Muscle layer of colon (tissue), 2 donors: ENCODE measurements at regions not wholly inside any gene's neighbourhood (a gene's known extent, or its start where the extent isn't known, plus 50 kb on each side); places are given as distances from the start of the nearest gene placed in this dataset.
"Not testable (repeated sequence)": the region's sequence is repeated elsewhere in the genome, so short reads cannot be mapped to it uniquely, and the experiment has no call there.

Experiments used
- H3K27ac ChIP-seq: one replicate; pipeline ENCODE4 v1.7.0; 2013; ENCODE audit warnings: low read depth, mild to moderate bottlenecking, low read length, moderate library complexity
- H3K27me3 ChIP-seq, 2 donors: one replicate each; pipeline ENCODE4 v1.7.0; 2013; ENCODE audit warnings: low read length in 2 of 2, mild to moderate bottlenecking in 2 of 2; ENCODE audit not compliant: insufficient read depth in 2 of 2, control insufficient read depth in 1 of 2
- H3K36me3 ChIP-seq: one replicate; pipeline ENCODE4 v1.7.0; 2013; ENCODE audit warnings: mild to moderate bottlenecking, low read length; ENCODE audit not compliant: insufficient read depth
- H3K4me1 ChIP-seq: one replicate; pipeline ENCODE4 v1.7.0; 2013; ENCODE audit warnings: mild to moderate bottlenecking, low read length; ENCODE audit not compliant: insufficient read depth
- H3K4me3 ChIP-seq, 2 donors: one replicate each; pipeline ENCODE4 v1.7.0; 2013; ENCODE audit warnings: low read length in 2 of 2, low read depth in 1 of 2, mild to moderate bottlenecking in 1 of 2, moderate library complexity in 1 of 2
- H3K9ac ChIP-seq: one replicate; pipeline ENCODE4 v1.7.0; 2013; ENCODE audit warnings: low read length
- H3K9me3 ChIP-seq: one replicate; pipeline ENCODE4 v1.7.0; 2013; ENCODE audit warnings: mild to moderate bottlenecking, low read length
- donor health status: abdominal sarcoma.
- donor health status: Adenocarcinoma of cecum.

- Histone ChIP-seq H3K36me3 (no peaks in the 10 kb centered on the region), H3K27ac (no peak overlapping the region), H3K9me3 (no peaks in the 10 kb centered on the region), H3K27me3 (no peaks in the 10 kb centered on the region), H3K9ac (no peak overlapping the region), H3K4me3 (no peak overlapping the region), H3K4me1 (peaks cover 8% of the 10 kb centered on the region)
Observed at GRCh38 chr20:55415567-55416142, 589.7 kb downstream of the CBLN4 start.

GRCh38 chr20:55412508-55412907 is 592.8 kb downstream of the CBLN4 start:
- H3K4me3 ChIP-seq, H3K4me1 ChIP-seq, H3K9ac ChIP-seq: not testable (repeated sequence)

GRCh38 chr20:55406891-55407290 is 598.4 kb downstream of the CBLN4 start:
- no peaks in the 10 kb centered on the region for H3K9me3 ChIP-seq
- H3K27ac ChIP-seq: no peak overlapping the region
- H3K9ac ChIP-seq: no peak overlapping the region
- H3K4me1 ChIP-seq: no peaks in the 10 kb centered on the region
- no peaks in the 10 kb centered on the region for H3K36me3 ChIP-seq
- H3K27me3 ChIP-seq: no peaks in the 10 kb centered on the region
- H3K4me3 ChIP-seq: no peak overlapping the region

More at GRCh38 chr20:55412508-55412907, 592.8 kb downstream of the CBLN4 start:
- not testable (repeated sequence) for H3K9me3 ChIP-seq, H3K36me3 ChIP-seq, H3K27me3 ChIP-seq, H3K27ac ChIP-seq

- no peak overlapping the region for H3K27ac ChIP-seq
- no peak overlapping the region for H3K4me3 ChIP-seq
- H3K27me3 ChIP-seq: no peaks in the 10 kb centered on the region
- H3K36me3 ChIP-seq: no peaks in the 10 kb centered on the region
- H3K9me3 ChIP-seq: no peaks in the 10 kb centered on the region
- no peaks in the 10 kb centered on the region for H3K4me1 ChIP-seq
- no peak overlapping the region for H3K9ac ChIP-seq
Observed at GRCh38 chr20:55394592-55394991, 610.7 kb downstream of the CBLN4 start.

GRCh38 chr20:55390791-55391190 is 614.5 kb downstream of the CBLN4 start:
- Histone ChIP-seq H3K36me3 (no peaks in the 10 kb centered on the region), H3K4me3 (no peak overlapping the region), H3K27me3 (no peaks in the 10 kb centered on the region), H3K9ac (no peak overlapping the region), H3K9me3 (no peaks in the 10 kb centered on the region), H3K27ac (no peak overlapping the region), H3K4me1 (no peaks in the 10 kb centered on the region)

GRCh38 chr20:55386686-55387085 is 618.6 kb downstream of the CBLN4 start:
- Histone ChIP-seq H3K27me3 (no peaks in the 10 kb centered on the region), H3K27ac (no peak overlapping the region), H3K36me3 (no peaks in the 10 kb centered on the region), H3K9ac (no peak overlapping the region), H3K9me3 (no peaks in the 10 kb centered on the region), H3K4me1 (no peaks in the 10 kb centered on the region), H3K4me3 (no peak overlapping the region)

- H3K36me3 ChIP-seq: no peaks in the 10 kb centered on the region
Observed at GRCh38 chr20:55375920-55376319, 629.4 kb downstream of the CBLN4 start.

GRCh38 chr20:55365745-55366144 is 639.6 kb downstream of the CBLN4 start:
- H3K4me3 ChIP-seq: no peak overlapping the region
- no peak overlapping the region for H3K9ac ChIP-seq
- no peaks in the 10 kb centered on the region for H3K36me3 ChIP-seq
- no peak overlapping the region for H3K27ac ChIP-seq
- no peaks in the 10 kb centered on the region for H3K4me1 ChIP-seq
- no peaks in the 10 kb centered on the region for H3K9me3 ChIP-seq
- no peaks in the 10 kb centered on the region for H3K27me3 ChIP-seq

More at GRCh38 chr20:55375920-55376319, 629.4 kb downstream of the CBLN4 start:
- no peak overlapping the region for H3K9ac ChIP-seq
- H3K9me3 ChIP-seq: no peaks in the 10 kb centered on the region
- no peak overlapping the region for H3K4me3 ChIP-seq
- H3K27ac ChIP-seq: no peak overlapping the region
- no peaks in the 10 kb centered on the region for H3K4me1 ChIP-seq
- no peaks in the 10 kb centered on the region for H3K27me3 ChIP-seq

GRCh38 chr20:55360895-55361294 is 644.4 kb downstream of the CBLN4 start:
- Histone ChIP-seq H3K27me3 (no peaks in the 10 kb centered on the region), H3K9ac (no peak overlapping the region), H3K27ac (no peak overlapping the region), H3K4me1 (no peaks in the 10 kb centered on the region), H3K9me3 (no peaks in the 10 kb centered on the region), H3K36me3 (no peaks in the 10 kb centered on the region), H3K4me3 (no peak overlapping the region)

- no peak overlapping the region for H3K4me3 ChIP-seq
- no peak overlapping the region for H3K27ac ChIP-seq
- H3K36me3 ChIP-seq: no peaks in the 10 kb centered on the region
- H3K27me3 ChIP-seq: no peaks in the 10 kb centered on the region
- no peaks in the 10 kb centered on the region for H3K4me1 ChIP-seq
- no peak overlapping the region for H3K9ac ChIP-seq
- no peaks in the 10 kb centered on the region for H3K9me3 ChIP-seq
Observed at GRCh38 chr20:55354720-55355119, 650.6 kb downstream of the CBLN4 start.

GRCh38 chr20:55353206-55353605 is 652.1 kb downstream of the CBLN4 start:
- Histone ChIP-seq H3K9ac (no peak overlapping the region), H3K4me1 (no peaks in the 10 kb centered on the region), H3K4me3 (no peak overlapping the region), H3K27ac (no peak overlapping the region), H3K27me3 (no peaks in the 10 kb centered on the region), H3K9me3 (no peaks in the 10 kb centered on the region), H3K36me3 (no peaks in the 10 kb centered on the region)

- H3K27ac ChIP-seq: no peak overlapping the region
- H3K27me3 ChIP-seq: no peaks in the 10 kb centered on the region
- no peaks in the 10 kb centered on the region for H3K4me1 ChIP-seq
- no peaks in the 10 kb centered on the region for H3K36me3 ChIP-seq
- H3K9ac ChIP-seq: no peak overlapping the region
- no peaks in the 10 kb centered on the region for H3K9me3 ChIP-seq
- H3K4me3 ChIP-seq: no peak overlapping the region
Observed at GRCh38 chr20:55348223-55348622, 657.1 kb downstream of the CBLN4 start.
